Kidney epithelial cell (primary cell): ENCODE measurements at regions not wholly inside any gene's neighbourhood (a gene's known extent, or its start where the extent isn't known, plus 50 kb on each side); places are given as distances from the start of the nearest gene placed in this dataset.
"Not testable (repeated sequence)": the region's sequence is repeated elsewhere in the genome, so short reads cannot be mapped to it uniquely, and the experiment has no call there.

ENCODE experiments used
- DNase-seq: peaks from one replicate; pipeline ENCODE4 v3.0.0-alpha.2; 2010; ENCODE audit warnings: low read depth
- H3K27me3 ChIP-seq: 2 replicates; pipeline ENCODE4 v1.6.0; 2011; ENCODE audit warnings: low read length; ENCODE audit not compliant: control insufficient read depth, insufficient read depth
- H3K36me3 ChIP-seq: 2 replicates; pipeline ENCODE4 v1.5.1; 2011; ENCODE audit warnings: low read length; ENCODE audit not compliant: control insufficient read depth, insufficient read depth
- H3K4me3 ChIP-seq: 2 replicates; pipeline ENCODE4 v1.5.1; 2011; ENCODE audit warnings: low read depth, mild to moderate bottlenecking, control low read depth, low read length
- CTCF ChIP-seq: IDR thresholded peaks from 2 replicates; pipeline ENCODE4 v1.5.1; 2011; ENCODE audit warnings: mild to moderate bottlenecking, moderate library complexity, low read length, control low read depth, inconsistent platforms; ENCODE audit not compliant: insufficient read depth, poor library complexity, severe bottlenecking

- TF ChIP-seq CTCF: no peak
- Histone ChIP-seq H3K4me3 (no peak overlapping the region), H3K27me3 (no peaks in the 10 kb centered on the region), H3K36me3 (no peaks in the 10 kb centered on the region)
- DNase-seq: no peak
These were observed 965.5 kb downstream of the GRID1 start for GRCh38 chr10:85400981-85401695.

GRCh38 chr10:85402541-85402940 lies 964.1 kb downstream of the GRID1 start:
- no peak for TF ChIP-seq CTCF

GRCh38 chr10:85407088-85407487 lies 959.5 kb downstream of the GRID1 start:
- Histone ChIP-seq H3K27me3 (no peaks in the 10 kb centered on the region), H3K4me3 (no peak overlapping the region), H3K36me3 (no peaks in the 10 kb centered on the region)
- no peak for TF ChIP-seq CTCF
- no peak for DNase-seq

More at GRCh38 chr10:85402541-85402940, 964.1 kb downstream of the GRID1 start:
- no peaks in the 10 kb centered on the region for H3K36me3 ChIP-seq
- no peak overlapping the region for H3K4me3 ChIP-seq
- H3K27me3 ChIP-seq: no peaks in the 10 kb centered on the region
- no peak for DNase-seq

DNA sequence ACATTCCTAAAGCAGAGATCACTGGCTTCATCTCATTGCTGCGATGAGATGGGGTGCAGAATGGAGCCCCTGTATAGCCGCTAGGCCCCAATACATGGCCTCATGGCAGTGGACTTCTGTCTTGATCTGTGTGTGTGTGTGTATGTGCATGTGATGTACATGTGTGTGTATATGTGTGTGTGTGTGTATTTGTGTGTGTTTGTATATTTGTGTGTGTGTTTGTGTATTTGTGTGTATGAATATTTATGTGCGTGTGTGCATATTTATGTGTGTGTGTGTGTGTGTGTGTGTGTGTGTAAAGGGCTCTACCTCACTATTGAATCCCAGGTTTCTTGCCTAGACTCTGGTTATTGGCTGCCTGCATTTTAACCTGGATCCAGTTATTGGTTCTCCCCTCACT lies 958.2 kb downstream of the GRID1 start:
- TF ChIP-seq CTCF: no peak
- Histone ChIP-seq H3K27me3 (no peaks in the 10 kb centered on the region), H3K4me3 (no peak overlapping the region), H3K36me3 (no peaks in the 10 kb centered on the region)
- no peak for DNase-seq

DNA sequence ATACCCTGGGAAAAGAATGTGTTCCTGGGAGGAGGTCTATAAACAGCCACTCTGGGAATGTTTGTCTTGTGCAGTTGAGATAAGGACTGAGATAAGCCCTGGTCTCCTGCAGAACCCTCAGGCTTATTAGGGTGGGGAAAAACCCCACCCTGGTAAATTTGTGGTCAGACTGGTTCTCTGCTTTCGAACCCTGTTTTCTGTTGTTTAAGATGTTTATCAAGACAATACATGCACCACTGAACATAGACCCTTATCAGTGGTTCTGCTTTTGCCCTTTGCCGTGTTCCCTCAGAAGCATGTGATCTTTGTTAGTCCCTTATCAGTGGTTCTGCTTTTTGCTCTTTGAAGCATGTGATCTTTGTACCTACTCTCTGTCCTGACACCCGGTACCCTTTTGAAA lies 956.0 kb downstream of the GRID1 start:
- not testable (repeated sequence) for H3K27me3 ChIP-seq, H3K4me3 ChIP-seq, DNase-seq, H3K36me3 ChIP-seq

DNA sequence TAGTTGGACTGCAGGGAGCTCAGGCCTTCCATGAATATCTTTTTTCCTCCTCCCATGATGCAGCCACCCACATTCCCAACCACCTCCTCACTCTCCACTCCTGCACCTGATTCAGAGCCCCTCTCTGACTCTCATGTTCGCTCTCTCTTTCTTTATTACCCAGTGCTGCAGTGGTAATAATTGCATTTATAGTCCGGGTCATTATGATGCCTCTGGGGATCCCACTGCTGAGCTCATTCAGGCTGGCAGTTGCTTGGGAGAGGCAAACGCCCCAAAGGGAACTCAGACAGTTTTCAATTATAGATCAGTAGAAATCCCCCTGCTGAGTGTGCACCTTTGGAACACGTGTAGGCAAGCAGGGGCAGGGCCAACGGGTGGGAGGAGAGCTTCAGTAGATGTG lies 953.0 kb downstream of the GRID1 start:
- no peaks in the 10 kb centered on the region for H3K27me3 ChIP-seq
- H3K4me3 ChIP-seq: no peak overlapping the region
- TF ChIP-seq CTCF: no peak
- no peak for DNase-seq
- H3K36me3 ChIP-seq: no peaks in the 10 kb centered on the region
